ENCODE measurements at regions not wholly inside any gene's neighbourhood (a gene's known extent, or its start where the extent isn't known, plus 50 kb on each side); places are given as distances from the start of the nearest gene placed in this dataset.
"Not testable (repeated sequence)": the region's sequence is repeated elsewhere in the genome, so short reads cannot be mapped to it uniquely, and the experiment has no call there.

DNA sequence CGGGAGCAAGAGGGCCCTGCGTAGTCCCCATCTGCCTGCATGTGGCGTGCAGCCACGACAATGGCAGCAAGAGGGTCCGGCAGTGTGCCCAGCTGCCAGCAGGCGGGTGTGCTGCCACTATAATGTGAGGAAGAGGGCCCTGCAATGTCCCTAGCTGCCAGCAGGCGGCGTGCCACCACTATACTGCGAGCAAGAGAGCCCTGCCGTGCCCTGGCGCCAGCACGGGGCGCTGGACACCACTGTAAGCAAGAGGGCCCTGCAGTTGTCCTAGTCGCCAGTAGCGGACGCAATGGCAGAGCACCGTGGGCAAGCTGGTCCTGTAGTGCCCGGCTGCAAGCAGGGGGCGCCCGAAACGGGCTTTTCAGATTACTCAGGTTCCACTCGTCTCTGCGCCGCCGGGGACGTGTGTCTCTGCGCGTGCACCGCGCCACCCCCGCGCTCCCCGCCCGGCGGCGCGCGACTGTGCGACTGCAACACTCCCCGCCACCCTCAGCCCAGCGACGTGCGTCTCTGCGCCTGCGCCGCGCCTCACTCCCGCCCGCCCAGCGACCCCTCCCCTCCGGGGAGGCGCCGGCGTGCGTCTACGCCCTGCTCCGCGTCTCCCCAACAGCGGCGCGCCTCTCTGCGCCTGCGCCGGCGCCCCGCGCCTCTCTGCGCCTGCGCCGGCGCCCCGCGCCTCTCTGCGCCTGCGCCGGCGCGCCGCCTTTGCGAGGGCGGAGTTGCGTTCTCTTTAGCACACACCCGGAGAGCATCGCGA lies 159.4 kb upstream of the FRG2B start:
- not testable (repeated sequence) for H3K4me3 ChIP-seq, H3K27ac ChIP-seq, H3K36me3 ChIP-seq, H3K4me1 ChIP-seq, H3K27me3 ChIP-seq, H3K9me3 ChIP-seq
- DNase-seq (ENCODE audit: low spot score), result peak; percentile 46

DNA sequence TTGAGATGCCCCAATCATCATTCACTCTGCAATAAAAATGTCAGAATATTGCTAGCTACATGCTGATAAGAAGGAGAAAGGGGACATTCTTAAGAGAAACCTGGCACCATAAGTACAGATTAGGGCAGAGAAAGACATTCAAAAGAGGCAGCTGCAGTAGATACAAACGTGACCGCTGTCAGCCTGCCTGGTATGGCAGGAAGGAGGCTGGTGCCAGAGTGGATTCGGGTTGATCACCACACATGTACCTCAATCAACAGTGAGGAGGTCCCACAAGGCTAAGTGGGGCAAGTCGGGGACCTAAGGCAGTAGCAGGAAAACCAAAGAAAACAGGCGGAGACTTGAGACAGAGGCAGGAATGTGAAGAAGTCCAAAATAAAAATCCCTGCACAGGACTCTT lies 158.6 kb upstream of the FRG2B start:
- H3K27ac ChIP-seq; H3K27me3 ChIP-seq; H3K9me3 ChIP-seq; H3K4me3 ChIP-seq; DNase-seq (ENCODE audit: low spot score); H3K36me3 ChIP-seq; H3K4me1 ChIP-seq: not testable (repeated sequence)

DNA sequence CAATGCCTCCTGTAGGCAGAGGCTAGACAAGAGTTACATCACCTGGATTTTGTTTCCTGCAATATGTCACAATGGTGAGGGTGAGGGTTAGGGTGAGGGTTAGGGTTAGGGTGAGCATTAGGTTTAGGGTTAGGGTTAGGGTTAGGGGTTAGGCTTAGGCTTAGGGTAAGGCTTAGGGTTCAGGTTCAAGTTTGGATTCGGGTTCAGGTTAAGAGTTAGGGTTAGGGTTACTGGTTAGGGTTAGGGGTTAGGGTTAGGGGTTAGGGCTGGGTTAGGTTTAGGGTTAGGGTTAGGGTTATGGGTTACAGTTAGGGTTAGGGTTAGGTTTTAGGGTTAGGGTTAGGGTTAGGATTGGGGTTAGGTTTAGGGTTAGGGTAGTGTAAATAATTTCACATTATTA lies 138.7 kb upstream of the FRG2B start:
- not testable (repeated sequence) for H3K4me1 ChIP-seq; H3K9me3 ChIP-seq; DNase-seq (ENCODE audit: low spot score); H3K27me3 ChIP-seq; H3K4me3 ChIP-seq; H3K36me3 ChIP-seq; H3K27ac ChIP-seq

DNA sequence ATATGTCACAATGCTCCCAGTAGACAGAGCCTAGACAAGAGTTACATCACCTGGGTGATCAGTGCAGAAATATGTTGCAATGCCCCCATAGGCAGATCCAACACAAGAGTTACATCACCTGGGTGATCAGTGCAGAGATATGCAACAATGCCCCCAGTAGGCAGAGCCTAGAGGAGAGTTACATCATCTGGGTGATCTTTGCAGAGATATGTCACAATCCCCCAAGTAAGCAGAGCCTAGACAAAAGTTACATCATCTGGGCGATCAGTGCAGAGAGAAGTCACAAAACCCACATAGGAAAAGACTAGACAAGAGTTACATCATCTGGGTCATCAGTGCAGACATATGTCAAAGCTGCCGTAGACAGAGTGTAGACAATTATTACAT lies 138.2 kb upstream of the FRG2B start:
- H3K36me3 ChIP-seq; H3K9me3 ChIP-seq; H3K27me3 ChIP-seq; H3K27ac ChIP-seq; H3K4me1 ChIP-seq; H3K4me3 ChIP-seq; DNase-seq (ENCODE audit: low spot score): not testable (repeated sequence)

DNA sequence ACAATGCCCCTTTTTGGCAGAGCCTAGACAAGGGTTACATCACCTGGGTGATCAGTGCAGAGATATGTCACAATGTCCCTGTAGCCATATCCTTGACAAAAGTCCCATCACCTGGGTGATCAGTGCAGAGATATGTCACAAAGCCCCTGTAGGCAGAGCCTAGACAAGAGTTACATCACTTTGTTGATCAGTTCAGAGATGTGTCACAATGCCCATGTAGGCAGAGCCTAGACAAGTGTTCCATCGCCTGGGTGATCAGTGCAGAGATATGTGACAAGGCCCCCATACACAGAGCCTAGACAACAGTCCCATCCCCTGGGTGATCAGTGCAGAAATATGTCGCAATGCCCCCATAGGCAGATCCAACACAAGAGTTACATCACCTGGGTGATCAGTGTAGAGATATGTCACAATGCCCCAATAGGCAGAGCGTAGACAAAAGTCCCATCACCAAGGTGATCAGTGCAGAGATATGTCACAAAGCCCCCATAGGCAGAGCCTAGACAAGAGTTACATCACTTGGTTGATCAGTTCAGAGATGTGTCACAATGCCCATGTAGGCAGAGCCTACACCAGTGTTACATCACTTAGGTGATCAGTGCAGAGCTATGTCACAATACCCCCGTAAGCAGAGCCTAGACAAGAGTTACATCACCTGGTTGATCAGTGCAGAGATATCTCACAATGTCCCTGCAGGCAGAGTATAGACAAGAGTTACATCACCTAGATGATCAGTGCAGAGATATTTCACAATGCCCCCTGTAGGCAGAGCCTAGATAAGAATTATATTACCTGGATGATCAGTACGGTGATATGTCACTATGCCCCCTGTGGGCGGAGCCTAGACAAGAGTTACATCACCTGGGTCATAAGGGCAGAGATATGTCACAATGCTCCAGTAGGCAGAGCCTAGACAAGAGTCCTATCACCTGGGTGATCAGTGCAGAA lies 137.6 kb upstream of the FRG2B start:
- H3K27ac ChIP-seq; DNase-seq (ENCODE audit: low spot score); H3K36me3 ChIP-seq; H3K4me1 ChIP-seq; H3K9me3 ChIP-seq; H3K4me3 ChIP-seq; H3K27me3 ChIP-seq: not testable (repeated sequence)

DNA sequence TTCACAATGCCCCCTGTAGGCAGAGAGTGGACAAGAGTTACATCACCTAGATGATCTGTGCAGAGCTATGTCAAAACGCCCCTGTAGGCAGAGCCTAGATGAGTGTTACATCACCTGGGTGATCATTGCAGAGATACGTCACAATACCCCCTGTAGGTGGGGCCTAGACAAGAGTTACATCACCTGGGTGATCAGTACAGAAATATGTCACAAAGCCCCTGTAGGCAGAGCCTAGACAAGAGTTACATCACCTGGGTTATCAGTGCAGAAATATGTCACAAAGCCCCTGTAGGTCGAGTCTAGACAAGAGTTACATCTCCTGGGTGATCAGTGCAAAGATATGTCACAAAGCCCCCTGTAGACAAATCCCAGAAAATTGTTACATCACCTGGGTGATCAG lies 136.6 kb upstream of the FRG2B start:
- DNase-seq (ENCODE audit: low spot score); H3K36me3 ChIP-seq; H3K27me3 ChIP-seq; H3K4me3 ChIP-seq; H3K9me3 ChIP-seq; H3K27ac ChIP-seq; H3K4me1 ChIP-seq: not testable (repeated sequence)

DNA sequence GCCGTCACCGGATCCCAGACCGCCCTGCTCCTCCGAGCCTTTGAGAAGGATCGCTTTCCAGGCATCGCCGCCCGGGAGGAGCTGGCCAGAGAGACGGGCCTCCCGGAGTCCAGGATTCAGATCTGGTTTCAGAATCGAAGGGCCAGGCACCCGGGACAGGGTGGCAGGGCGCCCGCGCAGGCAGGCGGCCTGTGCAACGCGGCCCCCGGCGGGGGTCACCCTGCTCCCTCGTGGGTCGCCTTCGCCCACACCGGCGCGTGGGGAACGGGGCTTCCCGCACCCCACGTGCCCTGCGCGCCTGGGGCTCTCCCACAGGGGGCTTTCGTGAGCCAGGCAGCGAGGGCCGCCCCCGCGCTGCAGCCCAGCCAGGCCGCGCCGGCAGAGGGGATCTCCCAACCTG lies 127.0 kb upstream of the FRG2B start:
- DNase-seq (ENCODE audit: low spot score); H3K36me3 ChIP-seq: not testable (repeated sequence)

More for the DNA sequence above, 127.0 kb upstream of the FRG2B start:
- H3K4me1 ChIP-seq, H3K9me3 ChIP-seq, H3K27me3 ChIP-seq, H3K27ac ChIP-seq, H3K4me3 ChIP-seq: not testable (repeated sequence)

Data from right atrium auricular region (tissue), 2 donors.